Kidney (tissue), 13 donors: ENCODE measurements at regions not wholly inside any gene's neighbourhood (a gene's known extent, or its start where the extent isn't known, plus 50 kb on each side); places are given as distances from the start of the nearest gene placed in this dataset.

Source experiments
- DNase-seq, 5 donors: peaks; one replicate each; pipeline ENCODE4 v3.0.0-alpha.2; 2013 to 2020
- FAIRE-seq: peaks from 2 replicates; lab custom pipeline; 2012; peaks lifted over from hg19 to GRCh38; lab: Jason Lieb, UNC
- H3K27ac ChIP-seq, 2 donors: one replicate each; pipeline ENCODE4 v1.7.0; 2013; ENCODE audit warnings: low read depth in 2 of 2, low read length in 2 of 2, inconsistent platforms in 1 of 2
- H3K27me3 ChIP-seq: one replicate; pipeline ENCODE4 v1.7.1; 2013; ENCODE audit warnings: low read length, inconsistent platforms; ENCODE audit not compliant: control insufficient read depth, insufficient read depth
- H3K36me3 ChIP-seq, 3 donors: one replicate each; pipeline versions ENCODE4 v1.7.0 to v1.7.1; 2013; ENCODE audit warnings: low read length in 3 of 3, control low read depth in 1 of 3, inconsistent platforms in 1 of 3; ENCODE audit not compliant: insufficient read depth in 3 of 3, control insufficient read depth in 2 of 3
- H3K4me1 ChIP-seq, 3 donors: one replicate each; pipeline versions ENCODE4 v1.7.0 to v1.7.1; 2013; ENCODE audit warnings: low read length in 3 of 3, inconsistent platforms in 1 of 3, low read depth in 1 of 3; ENCODE audit not compliant: control insufficient read depth in 2 of 3, insufficient read depth in 2 of 3
- H3K4me3 ChIP-seq, 3 donors: one replicate each; pipeline versions ENCODE4 v1.7.0 to v1.8.1; 2013; ENCODE audit warnings: low read length in 3 of 3, control low read depth in 1 of 3, inconsistent platforms in 1 of 3
- H3K9ac ChIP-seq, 3 donors: one replicate each; pipeline versions ENCODE4 v1.7.0 to v1.7.1; 2013; ENCODE audit warnings: low read length in 3 of 3, control low read depth in 1 of 3, inconsistent platforms in 1 of 3
- H3K9me3 ChIP-seq, 3 donors: one replicate each; pipeline versions ENCODE4 v1.7.0 to v1.7.1; 2013; ENCODE audit warnings: low read length in 3 of 3, control low read depth in 1 of 3, inconsistent platforms in 1 of 3; ENCODE audit not compliant: control insufficient read depth in 2 of 3, insufficient read depth in 1 of 3
- intact Hi-C: fragments of 100-400 bp; cut with DNase I; formaldehyde crosslinking; loops from one replicate; pipeline ENCODE4 v1.11.1; 2022
- TF ChIP-seq, protein P1 (sequence below): IDR thresholded peaks from 3 replicates; pipeline ENCODE4 v1.5.1; 2012; ENCODE audit warnings: mild to moderate bottlenecking, moderate library complexity, borderline replicate concordance; ENCODE audit not compliant: insufficient read depth; ENCODE audit errors: extremely low read depth
- donor health status: control.
- donor health status: control.
- donor health status: control.
- donor health status: control.
- donor health status: control.
- donor health status: DM: yes; HTN: yes; CAD: no.
- donor health status: Normal renal cell carcinoma (clear cell type).

DNA sequence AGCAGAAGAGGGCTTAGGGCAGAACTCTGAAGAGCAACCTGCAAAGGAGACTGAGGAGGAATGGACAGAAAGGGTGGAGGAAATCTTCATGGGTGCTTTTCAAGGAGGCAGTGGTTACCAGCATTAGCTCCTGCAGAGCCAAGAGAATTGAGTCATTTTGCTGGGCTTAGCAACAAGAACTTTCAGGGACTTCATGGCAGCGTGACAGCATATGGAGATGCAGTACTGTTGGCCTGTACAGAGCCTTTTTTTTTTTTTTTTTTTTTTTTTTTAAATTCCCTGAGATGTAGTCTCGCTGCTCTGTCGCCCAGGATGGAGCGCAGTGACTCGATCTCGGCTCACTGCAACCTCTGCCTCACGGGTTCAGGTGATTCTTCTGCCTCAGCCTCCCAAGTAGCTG lies 296.0 kb upstream of the DMRT1 start:
- Histone ChIP-seq H3K9me3 (no peaks in the 10 kb centered on the region), H3K27ac (no peak overlapping the region), H3K27me3 (no peaks in the 10 kb centered on the region), H3K36me3 (peaks cover 0 to 4% (median 0%) of the 10 kb centered on the region in 3 donors), H3K4me3 (no peak overlapping the region), H3K4me1 (peaks cover 0 to 6% (median 0%) of the 10 kb centered on the region in 3 donors), H3K9ac (no peak overlapping the region)
- intact Hi-C loops: no loop called here
- DNase-seq (no peak), FAIRE-seq (no peak)
- TF ChIP-seq, protein P1, sequence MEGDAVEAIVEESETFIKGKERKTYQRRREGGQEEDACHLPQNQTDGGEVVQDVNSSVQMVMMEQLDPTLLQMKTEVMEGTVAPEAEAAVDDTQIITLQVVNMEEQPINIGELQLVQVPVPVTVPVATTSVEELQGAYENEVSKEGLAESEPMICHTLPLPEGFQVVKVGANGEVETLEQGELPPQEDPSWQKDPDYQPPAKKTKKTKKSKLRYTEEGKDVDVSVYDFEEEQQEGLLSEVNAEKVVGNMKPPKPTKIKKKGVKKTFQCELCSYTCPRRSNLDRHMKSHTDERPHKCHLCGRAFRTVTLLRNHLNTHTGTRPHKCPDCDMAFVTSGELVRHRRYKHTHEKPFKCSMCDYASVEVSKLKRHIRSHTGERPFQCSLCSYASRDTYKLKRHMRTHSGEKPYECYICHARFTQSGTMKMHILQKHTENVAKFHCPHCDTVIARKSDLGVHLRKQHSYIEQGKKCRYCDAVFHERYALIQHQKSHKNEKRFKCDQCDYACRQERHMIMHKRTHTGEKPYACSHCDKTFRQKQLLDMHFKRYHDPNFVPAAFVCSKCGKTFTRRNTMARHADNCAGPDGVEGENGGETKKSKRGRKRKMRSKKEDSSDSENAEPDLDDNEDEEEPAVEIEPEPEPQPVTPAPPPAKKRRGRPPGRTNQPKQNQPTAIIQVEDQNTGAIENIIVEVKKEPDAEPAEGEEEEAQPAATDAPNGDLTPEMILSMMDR: no peak

DNA sequence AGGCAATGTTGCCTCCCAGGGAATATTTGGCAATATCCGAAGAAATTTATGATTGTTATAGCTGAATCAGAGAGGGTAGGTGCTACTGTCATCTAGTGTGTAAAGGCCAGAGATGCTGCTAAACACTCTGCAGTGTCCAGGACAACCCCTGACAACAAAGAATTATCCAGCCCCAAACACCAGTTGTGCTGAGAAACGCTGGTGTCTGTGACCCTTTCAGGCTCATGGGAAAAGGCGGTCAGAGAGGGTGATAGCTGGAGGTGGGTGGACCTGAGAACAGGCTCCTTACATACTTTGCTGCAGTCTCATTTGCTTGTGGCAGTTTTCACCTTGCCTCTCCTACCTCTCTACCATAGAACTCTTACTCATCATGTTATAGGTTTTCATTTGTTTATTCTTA lies 295.3 kb upstream of the DMRT1 start:
- Histone ChIP-seq H3K4me1 (peaks cover 0 to 6% (median 0%) of the 10 kb centered on the region in 3 donors), H3K4me3 (no peak overlapping the region), H3K36me3 (peaks cover 0 to 4% (median 0%) of the 10 kb centered on the region in 3 donors), H3K9ac (no peak overlapping the region), H3K27me3 (no peaks in the 10 kb centered on the region), H3K9me3 (no peaks in the 10 kb centered on the region), H3K27ac (no peak overlapping the region)
- intact Hi-C loops: no loop called here
- FAIRE-seq: no peak
- TF ChIP-seq, protein P1: no peak
- no peak for DNase-seq

DNA sequence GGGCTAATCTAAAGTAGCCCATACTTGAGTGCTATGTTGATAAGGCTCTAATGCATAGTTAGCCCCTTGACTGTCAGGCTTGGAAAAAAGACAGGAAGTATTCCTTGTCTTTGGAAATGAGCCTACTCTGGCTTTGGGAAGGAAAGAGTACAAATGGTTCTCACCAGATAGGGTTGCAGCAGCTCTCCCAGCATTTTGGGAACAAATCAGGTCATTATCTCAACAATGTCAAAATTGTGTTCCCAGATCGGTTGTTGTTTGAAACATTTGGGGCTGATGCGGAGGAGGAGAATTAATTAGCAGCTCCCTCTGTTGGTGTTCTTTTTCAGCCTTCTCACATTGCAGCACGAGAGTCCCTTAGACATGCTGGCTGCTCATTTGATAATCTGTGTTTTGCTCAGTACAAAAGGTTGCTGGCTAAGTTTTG lies 294.7 kb upstream of the DMRT1 start:
- peaks cover 0 to 4% (median 0%) of the 10 kb centered on the region in 3 donors for H3K36me3 ChIP-seq
- FAIRE-seq (no peak), DNase-seq (peak in 4 of 5 donors; percentile 62 to 91 (median 74))
- peaks cover 0 to 6% (median 0%) of the 10 kb centered on the region in 3 donors for H3K4me1 ChIP-seq
- peak overlapping the region in 2 of 3 donors; percentile 22 to 49 for H3K4me3 ChIP-seq
- H3K27ac ChIP-seq: no peak overlapping the region
- intact Hi-C loops: no loop called here
- H3K9me3 ChIP-seq: no peaks in the 10 kb centered on the region
- H3K9ac ChIP-seq: no peak overlapping the region
- no peaks in the 10 kb centered on the region for H3K27me3 ChIP-seq
- TF ChIP-seq, protein P1: peak; percentile 52

DNA sequence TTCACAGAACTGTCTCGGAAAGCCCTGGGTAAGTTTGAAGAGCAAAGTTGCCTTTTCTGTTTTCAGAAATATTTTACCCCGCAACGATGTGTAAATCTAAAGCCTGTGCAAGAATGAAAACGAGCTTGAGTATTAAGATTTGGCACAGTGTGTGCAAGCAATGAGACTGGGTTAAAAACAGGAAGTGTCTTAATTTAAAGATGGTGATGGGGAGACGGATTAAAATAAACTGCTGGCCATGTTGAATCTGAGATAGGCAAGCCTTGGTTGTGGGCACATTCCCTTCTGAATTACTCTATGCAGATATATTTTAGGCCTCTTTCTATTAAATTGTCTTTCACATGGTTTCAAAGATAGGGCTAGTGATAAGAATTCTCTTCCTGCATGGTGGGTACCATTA lies 294.2 kb upstream of the DMRT1 start:
- H3K36me3 ChIP-seq: peaks cover 0 to 4% (median 0%) of the 10 kb centered on the region in 3 donors
- intact Hi-C loops: no loop called here
- no peak for FAIRE-seq
- H3K9ac ChIP-seq: no peak overlapping the region
- no peak overlapping the region for H3K27ac ChIP-seq
- no peak for DNase-seq
- H3K4me1 ChIP-seq: peaks cover 0 to 6% (median 0%) of the 10 kb centered on the region in 3 donors
- H3K9me3 ChIP-seq: no peaks in the 10 kb centered on the region
- no peaks in the 10 kb centered on the region for H3K27me3 ChIP-seq
- peak overlapping the region in 1 of 3 donors; percentile 49 for H3K4me3 ChIP-seq
- TF ChIP-seq, protein P1: no peak
